SK-N-SH (cell line): ENCODE measurements at regions not wholly inside any gene's neighbourhood (a gene's known extent, or its start where the extent isn't known, plus 50 kb on each side); places are given as distances from the start of the nearest gene placed in this dataset.

ENCODE experiments used
- CHD2 ChIP-seq: fragments of 150-350 bp; IDR thresholded peaks from 2 replicates; pipeline ENCODE4 v1.6.1; 2018; ENCODE audit warnings: low read length; ENCODE audit not compliant: partially characterized antibody
- EP300 ChIP-seq, 2 experiments: IDR thresholded peaks; 2 replicates each; pipeline versions ENCODE4 v1.4.0 to v1.6.1; 2012; ENCODE audit warnings: borderline replicate concordance in 1 of 2, low read depth in 1 of 2, low read length in 1 of 2
- EZH2phosphoT487 ChIP-seq: fragments of 200-600 bp; sonication (generic); IDR thresholded peaks from 2 replicates; pipeline ENCODE4 v1.6.1; 2017; ENCODE audit warnings: low read depth, mixed run types, mild to moderate bottlenecking, antibody characterized with exemption, moderate library complexity, borderline replicate concordance
- FOSL2 ChIP-seq: IDR thresholded peaks from 2 replicates; pipeline ENCODE4 v1.4.0; 2012; ENCODE audit warnings: low read depth, mild to moderate bottlenecking, moderate library complexity, borderline replicate concordance
- FOXJ3 ChIP-seq: sonication (generic); formaldehyde crosslinking; IDR thresholded peaks from 2 replicates; pipeline ENCODE4 v1.5.1; 2020; ENCODE audit warnings: mild to moderate bottlenecking, missing genetic modification reagents
- GABPA ChIP-seq: IDR thresholded peaks from 2 replicates; pipeline ENCODE4 v1.4.0; 2012; ENCODE audit warnings: low read depth, mild to moderate bottlenecking
- GATA2 ChIP-seq: sonication (generic); formaldehyde crosslinking; IDR thresholded peaks from 2 replicates; pipeline ENCODE4 v1.5.0; 2020; ENCODE audit warnings: mild to moderate bottlenecking, missing genetic modification reagents
- NFIC ChIP-seq: IDR thresholded peaks from 2 replicates; pipeline ENCODE4 v1.4.0; 2012; ENCODE audit warnings: borderline replicate concordance
- NRF1 ChIP-seq: IDR thresholded peaks from 2 replicates; pipeline ENCODE4 v1.6.1; 2012; ENCODE audit warnings: low read depth, mild to moderate bottlenecking, low read length
- RAD21 ChIP-seq: IDR thresholded peaks from 2 replicates; pipeline ENCODE4 v1.6.1; 2012; ENCODE audit warnings: mild to moderate bottlenecking, low read length
- RCOR1 ChIP-seq: fragments of 150-350 bp; IDR thresholded peaks from 2 replicates; pipeline ENCODE4 v1.6.1; 2017; ENCODE audit warnings: antibody characterized with exemption, low read length
- RFX5 ChIP-seq: IDR thresholded peaks from 2 replicates; pipeline ENCODE4 v1.6.1; 2012; ENCODE audit warnings: mild to moderate bottlenecking, improper control_type of control experiment, low read length
- SIN3A ChIP-seq: IDR thresholded peaks from 2 replicates; pipeline ENCODE4 v1.6.1; 2012; ENCODE audit warnings: low read depth, mild to moderate bottlenecking, low read length, moderate library complexity, borderline replicate concordance
- SMC3 ChIP-seq: IDR thresholded peaks from 2 replicates; pipeline ENCODE4 v1.6.1; 2012; ENCODE audit warnings: low read depth, low read length, improper control_type of control experiment
- TAF1 ChIP-seq: IDR thresholded peaks from 2 replicates; pipeline ENCODE4 v1.6.1; 2012; ENCODE audit warnings: low read depth, mild to moderate bottlenecking, low read length, moderate library complexity, borderline replicate concordance
- TEAD4 ChIP-seq: IDR thresholded peaks from 2 replicates; pipeline ENCODE4 v1.4.0; 2012; ENCODE audit warnings: mild to moderate bottlenecking, borderline replicate concordance; ENCODE audit not compliant: insufficient read depth
- YY1 ChIP-seq: IDR thresholded peaks from 2 replicates; pipeline ENCODE4 v1.4.0; 2012; ENCODE audit warnings: low read depth, mild to moderate bottlenecking
- TF ChIP-seq, protein P1 (sequence below): fragments of 150-350 bp; IDR thresholded peaks from 2 replicates; pipeline ENCODE4 v1.6.1; 2017; ENCODE audit warnings: antibody characterized with exemption, low read length, low read depth, borderline replicate concordance
- TF ChIP-seq, protein P2 (sequence below): fragments of 200-600 bp; sonication (generic); IDR thresholded peaks from 2 replicates; pipeline ENCODE4 v1.6.1; 2017; ENCODE audit warnings: antibody characterized with exemption, mild to moderate bottlenecking, moderate library complexity
- TF ChIP-seq, protein P3 (sequence below): IDR thresholded peaks from 2 replicates; pipeline ENCODE4 v1.4.0; 2012; ENCODE audit warnings: low read depth, borderline replicate concordance
- TF ChIP-seq, protein P4 (sequence below): IDR thresholded peaks from 2 replicates; pipeline ENCODE4 v1.4.0; 2012; ENCODE audit warnings: low read depth, borderline replicate concordance
- TF ChIP-seq, protein P5 (sequence below): fragments of 150-350 bp; IDR thresholded peaks from 2 replicates; pipeline ENCODE4 v1.6.1; 2016; ENCODE audit warnings: mild to moderate bottlenecking, low read depth, low read length
- TF ChIP-seq, protein P6 (sequence below): IDR thresholded peaks from 2 replicates; pipeline ENCODE4; 2012

DNA sequence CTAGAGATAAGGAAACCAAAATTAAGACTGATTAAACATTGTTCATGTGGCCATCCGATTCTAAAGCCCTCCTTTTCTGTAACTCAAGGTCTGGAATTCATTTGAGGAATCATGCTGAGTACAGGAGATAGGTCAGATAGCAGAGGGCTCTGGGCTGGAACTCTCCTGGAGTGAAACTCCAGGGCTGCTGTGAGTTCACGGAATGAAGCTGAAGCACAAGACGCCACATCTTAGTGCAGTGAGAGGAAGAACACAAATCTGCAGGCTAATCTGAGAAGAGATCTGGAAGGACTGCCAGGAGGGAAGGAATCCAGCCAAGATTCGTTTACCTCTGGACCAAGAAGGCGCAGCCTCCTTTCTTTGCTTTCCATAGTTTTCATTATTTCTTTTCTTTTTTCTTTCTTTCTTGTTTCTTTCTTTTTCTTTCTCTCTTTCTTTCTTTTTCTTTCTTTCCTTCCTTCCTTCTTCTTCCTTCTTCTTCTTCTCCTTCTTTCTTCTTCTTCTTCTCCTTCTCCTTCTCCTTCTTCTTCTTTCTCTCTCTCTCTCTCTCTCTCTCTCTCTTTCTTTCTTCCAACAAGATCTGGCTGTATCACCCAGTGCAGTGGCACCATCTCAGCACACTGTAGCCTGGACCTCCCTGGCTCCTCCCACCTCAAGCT lies 74.8 kb upstream of the ATP1B1 start (continued):
- TF ChIP-seq, protein P1, sequence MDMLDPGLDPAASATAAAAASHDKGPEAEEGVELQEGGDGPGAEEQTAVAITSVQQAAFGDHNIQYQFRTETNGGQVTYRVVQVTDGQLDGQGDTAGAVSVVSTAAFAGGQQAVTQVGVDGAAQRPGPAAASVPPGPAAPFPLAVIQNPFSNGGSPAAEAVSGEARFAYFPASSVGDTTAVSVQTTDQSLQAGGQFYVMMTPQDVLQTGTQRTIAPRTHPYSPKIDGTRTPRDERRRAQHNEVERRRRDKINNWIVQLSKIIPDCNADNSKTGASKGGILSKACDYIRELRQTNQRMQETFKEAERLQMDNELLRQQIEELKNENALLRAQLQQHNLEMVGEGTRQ = no peak
- TF ChIP-seq CHD2 (no peak), NFIC (peak; percentile 62), TEAD4 (no peak), FOXJ3 (CRISPR knock-in tag) (no peak), SIN3A (no peak), RCOR1 (no peak), TAF1 (no peak), EZH2phosphoT487 (no peak), YY1 (no peak), SMC3 (0 out of 2 replicates have a peak, but pooled peaks have one; percentile 19), GABPA (no peak), RFX5 (no peak), GATA2 (CRISPR knock-in tag) (peak; percentile 10; the same call in 1 of the 2 replicates), FOSL2 (no peak), NRF1 (no peak), EP300 (IDR thresholded peaks at IDR 0.05; ENCODE audit: borderline replicate concordance in 1 of 2, low read depth in 1 of 2, low read length in 1 of 2) (0 out of 4 replicates have a peak, but pooled peaks of 1 of the 2 experiments have one; percentile 17), RAD21 (no peak; the same call in 1 of the 2 replicates)
- TF ChIP-seq, protein P2, sequence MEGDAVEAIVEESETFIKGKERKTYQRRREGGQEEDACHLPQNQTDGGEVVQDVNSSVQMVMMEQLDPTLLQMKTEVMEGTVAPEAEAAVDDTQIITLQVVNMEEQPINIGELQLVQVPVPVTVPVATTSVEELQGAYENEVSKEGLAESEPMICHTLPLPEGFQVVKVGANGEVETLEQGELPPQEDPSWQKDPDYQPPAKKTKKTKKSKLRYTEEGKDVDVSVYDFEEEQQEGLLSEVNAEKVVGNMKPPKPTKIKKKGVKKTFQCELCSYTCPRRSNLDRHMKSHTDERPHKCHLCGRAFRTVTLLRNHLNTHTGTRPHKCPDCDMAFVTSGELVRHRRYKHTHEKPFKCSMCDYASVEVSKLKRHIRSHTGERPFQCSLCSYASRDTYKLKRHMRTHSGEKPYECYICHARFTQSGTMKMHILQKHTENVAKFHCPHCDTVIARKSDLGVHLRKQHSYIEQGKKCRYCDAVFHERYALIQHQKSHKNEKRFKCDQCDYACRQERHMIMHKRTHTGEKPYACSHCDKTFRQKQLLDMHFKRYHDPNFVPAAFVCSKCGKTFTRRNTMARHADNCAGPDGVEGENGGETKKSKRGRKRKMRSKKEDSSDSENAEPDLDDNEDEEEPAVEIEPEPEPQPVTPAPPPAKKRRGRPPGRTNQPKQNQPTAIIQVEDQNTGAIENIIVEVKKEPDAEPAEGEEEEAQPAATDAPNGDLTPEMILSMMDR = no peak
- TF ChIP-seq, protein P3, sequence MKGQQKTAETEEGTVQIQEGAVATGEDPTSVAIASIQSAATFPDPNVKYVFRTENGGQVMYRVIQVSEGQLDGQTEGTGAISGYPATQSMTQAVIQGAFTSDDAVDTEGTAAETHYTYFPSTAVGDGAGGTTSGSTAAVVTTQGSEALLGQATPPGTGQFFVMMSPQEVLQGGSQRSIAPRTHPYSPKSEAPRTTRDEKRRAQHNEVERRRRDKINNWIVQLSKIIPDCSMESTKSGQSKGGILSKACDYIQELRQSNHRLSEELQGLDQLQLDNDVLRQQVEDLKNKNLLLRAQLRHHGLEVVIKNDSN = no peak
- TF ChIP-seq, protein P4, sequence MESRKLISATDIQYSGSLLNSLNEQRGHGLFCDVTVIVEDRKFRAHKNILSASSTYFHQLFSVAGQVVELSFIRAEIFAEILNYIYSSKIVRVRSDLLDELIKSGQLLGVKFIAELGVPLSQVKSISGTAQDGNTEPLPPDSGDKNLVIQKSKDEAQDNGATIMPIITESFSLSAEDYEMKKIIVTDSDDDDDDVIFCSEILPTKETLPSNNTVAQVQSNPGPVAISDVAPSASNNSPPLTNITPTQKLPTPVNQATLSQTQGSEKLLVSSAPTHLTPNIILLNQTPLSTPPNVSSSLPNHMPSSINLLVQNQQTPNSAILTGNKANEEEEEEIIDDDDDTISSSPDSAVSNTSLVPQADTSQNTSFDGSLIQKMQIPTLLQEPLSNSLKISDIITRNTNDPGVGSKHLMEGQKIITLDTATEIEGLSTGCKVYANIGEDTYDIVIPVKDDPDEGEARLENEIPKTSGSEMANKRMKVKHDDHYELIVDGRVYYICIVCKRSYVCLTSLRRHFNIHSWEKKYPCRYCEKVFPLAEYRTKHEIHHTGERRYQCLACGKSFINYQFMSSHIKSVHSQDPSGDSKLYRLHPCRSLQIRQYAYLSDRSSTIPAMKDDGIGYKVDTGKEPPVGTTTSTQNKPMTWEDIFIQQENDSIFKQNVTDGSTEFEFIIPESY = no peak
- TF ChIP-seq, protein P5, sequence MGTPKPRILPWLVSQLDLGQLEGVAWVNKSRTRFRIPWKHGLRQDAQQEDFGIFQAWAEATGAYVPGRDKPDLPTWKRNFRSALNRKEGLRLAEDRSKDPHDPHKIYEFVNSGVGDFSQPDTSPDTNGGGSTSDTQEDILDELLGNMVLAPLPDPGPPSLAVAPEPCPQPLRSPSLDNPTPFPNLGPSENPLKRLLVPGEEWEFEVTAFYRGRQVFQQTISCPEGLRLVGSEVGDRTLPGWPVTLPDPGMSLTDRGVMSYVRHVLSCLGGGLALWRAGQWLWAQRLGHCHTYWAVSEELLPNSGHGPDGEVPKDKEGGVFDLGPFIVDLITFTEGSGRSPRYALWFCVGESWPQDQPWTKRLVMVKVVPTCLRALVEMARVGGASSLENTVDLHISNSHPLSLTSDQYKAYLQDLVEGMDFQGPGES = no peak
- TF ChIP-seq, protein P6, sequence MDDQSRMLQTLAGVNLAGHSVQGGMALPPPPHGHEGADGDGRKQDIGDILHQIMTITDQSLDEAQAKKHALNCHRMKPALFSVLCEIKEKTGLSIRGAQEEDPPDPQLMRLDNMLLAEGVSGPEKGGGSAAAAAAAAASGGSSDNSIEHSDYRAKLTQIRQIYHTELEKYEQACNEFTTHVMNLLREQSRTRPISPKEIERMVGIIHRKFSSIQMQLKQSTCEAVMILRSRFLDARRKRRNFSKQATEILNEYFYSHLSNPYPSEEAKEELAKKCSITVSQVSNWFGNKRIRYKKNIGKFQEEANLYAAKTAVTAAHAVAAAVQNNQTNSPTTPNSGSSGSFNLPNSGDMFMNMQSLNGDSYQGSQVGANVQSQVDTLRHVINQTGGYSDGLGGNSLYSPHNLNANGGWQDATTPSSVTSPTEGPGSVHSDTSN = 0 out of 2 replicates have a peak, but pooled peaks have one; percentile 20
